GM19463 (cell line): ENCODE measurements at regions not wholly inside any gene's neighbourhood (a gene's known extent, or its start where the extent isn't known, plus 50 kb on each side); places are given as distances from the start of the nearest gene placed in this dataset.
A peak's percentile ranks its signal among the peaks of the same experiment; 100 is the strongest.
"Not testable (repeated sequence)": the region's sequence is repeated elsewhere in the genome, so short reads cannot be mapped to it uniquely, and the experiment has no call there.

Experiments used
- ATAC-seq: cut with Tn5 transposase; IDR thresholded peaks from one replicate; pipeline ENCODE4 v1.9.1; 2021; ENCODE audit warnings: mild to moderate bottlenecking, moderate library complexity; ENCODE audit not compliant: unreplicated experiment

- no peak for ATAC-seq
These were observed 91.7 kb upstream of the IVNS1ABP start for GRCh38 chr1:185408700-185409270.

DNA sequence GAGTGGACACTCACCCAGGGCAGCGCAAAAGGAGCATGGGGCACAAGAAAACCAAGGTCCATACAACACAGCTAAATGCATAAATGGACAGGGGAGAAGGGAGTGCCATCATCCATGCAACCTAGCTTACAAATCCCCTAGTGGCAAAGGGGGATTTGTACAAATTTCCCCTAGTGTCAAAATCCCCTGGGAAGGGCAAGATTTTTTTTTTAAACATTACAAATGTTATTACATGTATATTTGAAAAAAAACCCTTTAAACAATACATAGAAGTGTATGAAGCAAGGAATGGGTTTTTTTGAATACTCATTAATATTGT lies 89.6 kb upstream of the IVNS1ABP start:
- ATAC-seq = no peak

DNA sequence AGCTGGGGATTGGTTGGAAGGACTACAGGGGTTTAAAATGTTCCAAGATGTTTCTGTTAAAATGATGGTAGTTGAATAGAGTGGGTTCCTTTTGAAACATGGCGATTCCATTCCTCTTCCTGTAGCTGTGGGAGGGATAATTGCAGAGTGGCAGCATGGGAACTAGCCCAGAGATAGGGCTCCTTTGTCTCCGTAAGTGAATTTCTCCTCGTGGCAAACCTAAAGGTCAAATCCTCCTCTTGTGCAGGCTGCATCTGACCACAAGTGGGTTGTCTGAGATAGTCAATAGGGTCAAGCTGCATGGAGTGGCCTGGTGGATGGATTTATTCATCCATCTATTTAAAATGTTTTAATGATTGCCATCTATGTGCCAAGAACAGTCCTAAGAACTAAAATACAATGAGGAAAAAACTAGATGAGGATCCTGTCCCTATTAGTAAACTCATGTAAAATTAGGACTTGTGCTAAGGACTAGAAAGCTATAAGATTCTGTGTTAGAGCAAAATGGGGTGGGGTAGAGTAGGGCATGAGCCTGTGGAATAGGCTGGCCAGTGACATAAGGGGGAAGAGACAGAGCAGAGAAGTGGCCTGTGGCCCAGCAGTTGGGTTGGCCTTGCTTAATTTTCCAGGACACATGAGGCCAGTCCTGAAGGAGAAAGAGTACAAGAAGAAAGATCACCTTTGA lies 89.1 kb upstream of the IVNS1ABP start:
- ATAC-seq = no peak

GRCh38 chr1:185404907-185405568 lies 88.0 kb upstream of the IVNS1ABP start:
- ATAC-seq = no peak

DNA sequence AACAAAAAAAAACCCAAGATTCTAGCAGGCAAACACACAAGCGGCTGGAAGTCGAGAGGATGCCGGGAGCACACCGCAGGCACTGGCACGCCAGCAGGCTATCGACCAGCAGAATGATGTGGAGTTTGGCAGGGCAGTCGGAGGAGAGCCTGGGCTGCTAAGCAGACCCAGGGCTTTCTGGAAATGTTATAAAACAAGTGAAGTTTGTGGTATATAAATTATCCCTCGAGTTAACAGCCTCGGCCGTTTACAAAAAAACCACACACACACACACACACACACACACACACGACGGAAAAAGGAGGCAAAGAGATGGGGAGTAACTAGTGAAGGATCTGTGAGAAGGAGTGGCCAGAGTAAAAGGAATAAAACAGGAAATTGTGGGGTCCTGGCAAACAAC lies 87.2 kb upstream of the IVNS1ABP start:
- no peak for ATAC-seq

GRCh38 chr1:185402930-185403329 lies 85.9 kb upstream of the IVNS1ABP start:
- no peak for ATAC-seq

DNA sequence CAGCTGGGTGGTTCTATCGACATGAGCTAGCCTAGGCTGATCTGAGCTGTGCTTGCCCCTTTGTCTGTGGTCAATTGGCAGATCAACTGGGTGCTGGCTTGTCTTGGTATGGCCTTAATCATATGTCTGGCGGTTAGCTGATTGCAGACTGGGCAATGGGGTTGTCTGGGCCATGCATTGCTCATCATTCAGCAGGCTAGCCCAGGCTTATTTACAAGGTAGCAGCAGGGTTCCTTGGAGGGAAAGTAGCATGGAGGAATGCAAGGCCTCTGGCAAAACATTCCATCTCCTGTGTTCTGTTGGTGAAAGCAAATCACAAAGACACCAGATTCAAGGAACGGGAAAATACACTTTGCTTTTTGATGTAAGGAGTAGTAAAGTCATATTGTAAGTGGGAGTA lies 84.0 kb upstream of the IVNS1ABP start:
- no peak for ATAC-seq

- no peak for ATAC-seq
These were observed 83.0 kb upstream of the IVNS1ABP start for GRCh38 chr1:185400052-185400451.

DNA sequence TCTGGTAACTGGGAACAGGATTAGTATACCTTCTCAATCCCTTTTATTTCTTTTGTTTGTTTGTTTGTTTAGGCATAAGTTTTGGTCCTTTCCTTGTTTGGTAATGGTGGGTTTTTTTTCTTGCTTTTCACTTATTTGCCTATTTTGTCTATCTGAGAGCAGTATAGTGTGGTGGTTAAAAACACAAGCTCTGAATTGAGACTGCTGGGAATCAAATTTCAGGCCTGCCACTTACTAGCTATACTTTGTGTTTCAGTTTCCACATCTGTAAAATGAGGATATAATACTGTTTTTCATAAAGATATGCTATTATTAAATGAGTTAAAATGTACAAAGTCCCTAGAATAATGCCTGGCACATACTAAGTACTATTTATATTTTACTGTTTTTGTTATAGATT lies 81.6 kb upstream of the IVNS1ABP start:
- ATAC-seq = peak; percentile 51

DNA sequence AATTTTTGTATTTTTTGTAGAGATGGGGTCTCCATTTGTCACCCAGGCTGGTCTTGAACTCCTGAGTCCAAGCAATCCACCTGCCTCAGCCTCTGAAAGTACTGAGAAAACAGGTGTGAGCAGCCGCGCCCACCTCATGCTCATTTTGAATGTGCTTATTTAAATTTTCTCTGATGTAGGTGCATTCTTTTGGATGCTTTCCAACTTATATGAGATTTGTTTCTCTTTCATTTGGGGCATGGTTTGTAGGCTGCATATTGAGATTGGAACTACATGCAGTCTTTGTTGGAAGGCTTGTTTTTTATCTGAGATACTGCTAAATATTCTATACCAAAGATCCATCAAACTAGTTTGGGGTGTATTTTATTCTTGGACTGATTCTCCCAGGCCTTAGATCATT lies 81.0 kb upstream of the IVNS1ABP start:
- no peak for ATAC-seq

GRCh38 chr1:185397183-185397582 lies 80.1 kb upstream of the IVNS1ABP start:
- no peak for ATAC-seq

DNA sequence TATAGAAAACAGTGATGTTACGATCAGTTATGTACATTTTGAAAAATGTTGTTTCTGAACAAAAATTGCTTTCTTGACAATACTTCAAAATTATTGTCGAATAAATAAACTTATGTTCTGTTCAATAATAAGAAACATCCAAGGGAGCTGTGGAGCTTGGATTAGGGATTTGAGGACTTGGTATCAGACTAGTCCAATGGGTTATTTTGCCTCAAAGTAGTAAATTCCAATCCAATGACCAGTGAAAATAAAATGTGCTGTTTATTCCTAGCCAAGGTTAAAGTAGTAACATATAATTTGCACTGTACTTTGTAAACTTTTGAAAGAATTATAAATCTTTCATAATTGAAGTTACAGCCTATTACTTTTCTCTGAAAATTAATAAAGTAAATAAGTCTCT lies 79.1 kb upstream of the IVNS1ABP start:
- no peak for ATAC-seq

GRCh38 chr1:185393815-185394214 lies 76.8 kb upstream of the IVNS1ABP start:
- no peak for ATAC-seq

DNA sequence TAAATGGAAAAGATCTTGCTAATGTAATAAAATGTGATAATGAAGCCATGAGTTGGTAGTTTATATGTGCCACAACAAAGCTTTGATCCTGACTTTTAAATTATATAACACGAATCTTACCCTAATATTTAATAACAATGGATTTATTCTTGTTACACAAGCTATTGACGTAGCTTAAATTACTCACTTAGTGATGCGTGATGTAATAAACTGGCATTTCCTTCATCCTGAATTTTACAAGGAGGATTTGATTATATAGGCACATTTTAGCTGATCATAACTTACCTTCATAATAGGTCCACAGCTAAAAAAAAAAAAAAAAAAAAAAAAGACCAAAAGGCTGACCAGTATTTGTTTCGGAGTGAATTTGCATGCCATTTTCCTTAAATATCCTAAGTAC lies 76.2 kb upstream of the IVNS1ABP start:
- no peak for ATAC-seq

DNA sequence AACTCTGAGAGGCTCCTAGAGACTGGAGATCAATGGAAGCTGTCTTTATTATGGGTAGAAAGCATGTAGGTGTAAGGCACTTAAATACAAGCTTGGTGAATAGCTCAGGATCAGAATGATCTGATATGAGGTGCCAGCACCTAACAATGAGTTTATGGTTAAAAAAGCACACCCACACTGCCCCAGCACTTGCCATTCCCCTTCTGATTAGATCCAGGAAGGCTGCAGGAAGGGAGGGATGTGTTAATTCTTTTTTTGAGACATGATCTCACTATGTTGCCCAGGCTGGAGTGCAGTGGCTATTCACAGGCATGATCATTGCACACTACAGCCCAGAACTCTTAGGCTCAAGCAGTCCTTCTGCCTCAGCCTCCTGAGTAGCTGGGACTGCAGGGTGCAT lies 71.8 kb upstream of the IVNS1ABP start:
- no peak for ATAC-seq

DNA sequence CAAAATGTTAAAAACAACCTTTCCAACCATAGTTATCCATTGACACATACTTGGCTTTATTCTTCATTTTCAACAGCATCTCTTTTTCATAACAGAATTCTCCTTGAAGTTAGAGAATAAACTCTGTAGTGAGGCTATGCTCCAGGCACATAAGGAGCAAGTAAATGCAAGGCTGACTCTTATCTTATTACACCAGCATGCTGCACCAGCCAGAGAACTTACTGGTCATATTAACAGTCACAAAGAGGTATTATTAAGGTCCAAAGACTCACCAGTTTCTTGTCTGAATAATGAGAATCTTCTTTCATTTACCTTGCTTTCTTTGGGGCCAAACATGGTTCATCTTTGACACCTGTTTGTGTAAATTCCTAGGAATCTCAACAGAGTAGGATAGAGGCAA lies 71.3 kb upstream of the IVNS1ABP start:
- no peak for ATAC-seq

GRCh38 chr1:185385991-185386390 lies 68.9 kb upstream of the IVNS1ABP start:
- ATAC-seq = no peak

GRCh38 chr1:185383805-185384204 lies 66.8 kb upstream of the IVNS1ABP start:
- not testable (repeated sequence) for ATAC-seq

GRCh38 chr1:185377831-185378230 lies 60.8 kb upstream of the IVNS1ABP start:
- ATAC-seq = no peak

DNA sequence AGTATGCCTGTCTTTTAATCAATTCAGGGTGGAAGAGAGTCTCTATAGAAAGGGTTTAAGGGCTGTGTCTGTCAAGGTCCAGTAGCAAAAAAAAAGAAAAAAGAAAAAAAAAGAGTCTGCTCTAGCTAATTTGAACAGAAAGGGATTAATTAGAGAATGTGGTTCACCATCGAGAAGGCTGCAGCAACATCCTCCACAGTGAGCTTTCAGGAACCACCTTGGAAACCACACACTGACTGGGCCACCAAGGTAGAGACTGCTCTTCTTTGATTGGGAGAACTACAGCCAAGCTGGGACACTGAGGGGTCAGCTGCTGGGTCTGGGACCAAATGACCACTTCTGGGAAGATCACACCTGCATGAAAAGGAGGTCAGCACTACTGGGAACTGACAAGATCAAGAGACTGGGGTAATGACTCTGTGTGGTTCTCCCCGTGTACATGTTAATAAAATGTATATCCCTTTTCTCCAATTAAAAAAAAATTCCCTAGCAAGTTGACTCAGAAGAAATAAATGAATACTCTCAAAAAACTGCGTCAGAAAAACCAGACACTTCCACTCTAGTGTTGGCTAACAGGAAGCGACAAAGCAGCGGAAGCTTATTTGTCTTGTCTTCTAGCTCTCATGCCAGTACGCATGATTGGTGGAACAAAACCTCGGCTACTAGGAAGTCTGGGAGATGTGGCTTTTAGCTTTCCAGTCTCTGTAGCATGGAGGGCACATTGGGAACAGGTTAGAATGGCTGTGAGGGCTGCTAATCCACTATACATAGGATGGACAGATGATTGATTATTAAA lies 60.0 kb upstream of the IVNS1ABP start:
- ATAC-seq = no peak

- no peak for ATAC-seq
These were observed 59.2 kb upstream of the IVNS1ABP start for GRCh38 chr1:185376288-185376687.

DNA sequence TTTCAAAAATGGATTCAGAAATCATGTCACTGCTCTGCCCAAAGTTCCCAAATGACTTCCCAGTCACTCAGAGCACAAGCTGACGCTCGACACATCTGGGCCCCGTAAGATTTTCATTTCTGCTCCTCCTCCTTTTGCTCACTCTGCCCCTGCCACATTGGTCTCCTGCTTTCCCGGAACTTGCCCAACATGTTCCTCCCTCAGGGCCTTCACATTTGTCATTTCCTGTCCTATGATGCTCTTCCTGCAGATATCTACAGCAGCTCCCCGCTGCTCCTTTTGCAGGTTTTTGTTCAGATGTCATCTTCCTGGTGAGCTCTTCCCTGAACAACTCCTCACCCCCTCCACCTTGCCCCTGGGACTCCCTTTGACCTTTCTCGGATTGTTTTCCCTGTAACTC lies 58.5 kb upstream of the IVNS1ABP start:
- no peak for ATAC-seq
